Astrocyte of the cerebellum (primary cell): ENCODE measurements at regions not wholly inside any gene's neighbourhood (a gene's known extent, or its start where the extent isn't known, plus 50 kb on each side); places are given as distances from the start of the nearest gene placed in this dataset.

ENCODE experiments used
- DNase-seq: peaks from one replicate; pipeline ENCODE4 v3.0.0-alpha.2; 2011; ENCODE audit warnings: low read depth
- H3K4me3 ChIP-seq: 2 replicates; pipeline ENCODE4 v1.5.1; 2011; ENCODE audit warnings: mild to moderate bottlenecking, low read depth, low read length, moderate library complexity
- in situ Hi-C: cut with HindIII; loops from 2 replicates; pipeline ENCODE4 v1.10.0; 2017; ENCODE audit warnings: low sequenced_read_pairs
- TF ChIP-seq, protein P1 (sequence below): IDR thresholded peaks from 2 replicates; pipeline ENCODE4 v1.5.1; 2012; ENCODE audit warnings: low read length, low read depth, moderate library complexity, mild to moderate bottlenecking; ENCODE audit errors: missing control alignments

DNA sequence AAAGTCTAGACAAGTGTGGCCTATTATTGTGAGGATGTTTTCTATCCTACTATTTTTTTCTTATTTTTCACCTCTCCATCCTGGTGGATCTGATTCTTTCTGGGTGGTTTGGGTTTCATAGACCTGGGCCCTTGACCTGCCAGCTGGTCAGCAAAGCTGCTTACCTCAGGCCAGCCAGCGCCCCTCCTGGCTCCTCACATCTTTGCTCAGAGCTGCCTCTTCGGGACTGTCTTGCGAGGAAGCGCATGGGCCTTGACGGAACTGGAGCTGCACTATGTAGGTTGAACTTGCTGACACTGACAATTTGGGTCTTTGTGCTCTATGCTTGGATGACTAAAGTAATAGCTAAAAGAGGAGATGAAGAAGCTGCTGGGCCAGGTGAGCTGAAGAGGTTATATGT lies 138.5 kb upstream of the SYT6 start:
- in situ Hi-C loops, result no loop called here
- H3K4me3 ChIP-seq, result no peak overlapping the region
- DNase-seq, result no peak
- TF ChIP-seq, protein P1, sequence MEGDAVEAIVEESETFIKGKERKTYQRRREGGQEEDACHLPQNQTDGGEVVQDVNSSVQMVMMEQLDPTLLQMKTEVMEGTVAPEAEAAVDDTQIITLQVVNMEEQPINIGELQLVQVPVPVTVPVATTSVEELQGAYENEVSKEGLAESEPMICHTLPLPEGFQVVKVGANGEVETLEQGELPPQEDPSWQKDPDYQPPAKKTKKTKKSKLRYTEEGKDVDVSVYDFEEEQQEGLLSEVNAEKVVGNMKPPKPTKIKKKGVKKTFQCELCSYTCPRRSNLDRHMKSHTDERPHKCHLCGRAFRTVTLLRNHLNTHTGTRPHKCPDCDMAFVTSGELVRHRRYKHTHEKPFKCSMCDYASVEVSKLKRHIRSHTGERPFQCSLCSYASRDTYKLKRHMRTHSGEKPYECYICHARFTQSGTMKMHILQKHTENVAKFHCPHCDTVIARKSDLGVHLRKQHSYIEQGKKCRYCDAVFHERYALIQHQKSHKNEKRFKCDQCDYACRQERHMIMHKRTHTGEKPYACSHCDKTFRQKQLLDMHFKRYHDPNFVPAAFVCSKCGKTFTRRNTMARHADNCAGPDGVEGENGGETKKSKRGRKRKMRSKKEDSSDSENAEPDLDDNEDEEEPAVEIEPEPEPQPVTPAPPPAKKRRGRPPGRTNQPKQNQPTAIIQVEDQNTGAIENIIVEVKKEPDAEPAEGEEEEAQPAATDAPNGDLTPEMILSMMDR, result no peak

DNA sequence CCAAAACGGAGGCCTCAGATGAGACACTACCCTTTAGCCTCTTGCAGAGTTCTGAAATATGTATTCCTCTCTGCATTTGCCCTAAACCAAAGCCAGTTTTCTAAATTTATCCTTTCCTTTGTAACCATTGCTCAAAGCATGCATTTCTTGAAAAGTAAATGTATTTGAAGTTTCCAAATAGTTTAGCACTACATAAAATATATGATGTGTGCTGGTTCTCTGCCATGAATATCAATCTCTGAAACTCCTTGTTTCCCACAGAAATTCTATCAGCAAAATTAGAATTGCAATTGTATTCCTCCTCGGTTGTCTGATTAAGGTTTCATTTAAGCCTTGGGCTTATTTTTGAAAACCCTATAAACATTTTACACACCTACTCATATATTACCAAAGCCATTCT lies 137.1 kb upstream of the SYT6 start:
- in situ Hi-C loops, result no loop called here
- DNase-seq, result no peak
- TF ChIP-seq, protein P1, result no peak
- no peak overlapping the region for H3K4me3 ChIP-seq

DNA sequence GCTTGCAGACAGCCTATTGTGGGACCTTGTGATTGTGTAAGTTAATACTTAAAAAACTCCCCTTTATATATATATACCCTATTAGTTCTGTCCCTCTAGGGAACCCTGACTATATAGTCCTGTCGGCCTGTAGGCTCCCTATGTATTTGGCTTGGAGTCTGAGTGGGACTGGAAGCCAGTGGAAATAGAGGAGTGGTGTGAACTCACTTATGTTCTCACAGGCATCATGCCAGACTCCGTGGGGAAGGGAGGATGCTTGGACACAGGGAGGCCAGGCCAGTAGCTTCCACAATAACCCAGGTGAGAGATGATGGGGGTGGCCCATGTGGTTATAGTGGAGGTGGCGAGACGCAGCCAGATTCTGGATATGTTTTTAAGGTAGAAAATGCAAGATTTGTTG lies 136.7 kb upstream of the SYT6 start:
- TF ChIP-seq, protein P1, result no peak
- in situ Hi-C loops, result no loop called here
- no peak for DNase-seq

DNA sequence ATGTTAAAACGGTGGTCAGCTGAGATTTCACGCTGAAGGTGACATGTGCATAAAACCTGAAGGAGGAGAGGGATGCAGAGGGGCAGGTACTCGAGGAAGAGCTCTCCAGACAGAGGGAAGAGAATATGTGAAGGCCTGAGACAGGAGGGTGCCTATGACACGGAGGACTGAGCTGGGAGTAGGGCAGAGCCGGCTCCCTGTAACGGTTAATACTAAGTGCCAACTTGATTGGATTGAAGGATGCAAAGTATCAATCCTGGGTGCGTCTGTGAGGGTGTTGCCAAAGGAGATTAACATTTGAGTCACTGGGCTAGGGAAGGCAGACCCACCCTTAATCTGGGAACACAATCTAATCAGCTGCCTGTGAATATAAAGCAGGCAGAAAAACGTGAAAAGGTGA lies 136.2 kb upstream of the SYT6 start:
- no peak overlapping the region for H3K4me3 ChIP-seq
- DNase-seq, result no peak
- in situ Hi-C loops, result no loop called here
- TF ChIP-seq, protein P1, result no peak

More for the DNA sequence above, 136.7 kb upstream of the SYT6 start:
- H3K4me3 ChIP-seq, result no peak overlapping the region

DNA sequence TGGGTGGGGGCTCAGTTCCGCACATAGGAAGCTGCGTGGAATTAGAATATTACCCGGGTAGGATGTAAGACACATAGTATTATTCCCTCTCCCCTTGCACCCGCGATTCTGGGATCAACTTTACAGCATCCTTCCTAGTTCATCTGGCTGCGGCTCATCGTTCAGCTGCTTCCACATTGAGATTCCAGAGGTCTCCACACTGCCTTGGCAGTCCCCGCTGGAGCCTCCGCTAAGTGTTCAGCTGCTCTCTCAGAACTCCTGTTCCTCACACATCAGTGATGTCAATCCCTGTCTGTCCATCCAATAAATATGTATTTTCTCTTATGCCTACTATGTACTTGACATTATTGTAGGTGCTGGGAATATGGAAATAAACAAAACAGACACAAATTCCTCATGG lies 135.6 kb upstream of the SYT6 start:
- in situ Hi-C loops, result no loop called here
- no peak for DNase-seq
- TF ChIP-seq, protein P1, result no peak
- H3K4me3 ChIP-seq, result no peak overlapping the region

DNA sequence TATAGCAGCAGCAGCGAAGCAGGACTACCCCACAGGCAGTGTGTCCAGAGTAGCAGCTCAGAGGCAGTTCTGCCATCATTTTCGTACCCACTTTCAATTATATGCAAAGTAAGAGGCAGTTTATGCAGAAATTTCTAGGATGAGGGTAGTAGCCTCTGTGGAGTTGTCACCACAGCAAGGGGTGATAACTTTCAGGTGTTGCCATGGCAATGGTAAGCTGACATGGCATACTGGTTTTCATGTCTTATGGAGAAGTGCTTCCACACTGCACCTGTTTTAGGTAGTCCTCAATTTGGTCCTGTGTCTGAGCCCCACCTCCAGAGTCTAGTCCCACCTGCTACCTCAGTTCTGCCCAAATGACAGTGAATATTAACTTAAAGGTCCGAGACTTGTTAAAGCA lies 133.3 kb upstream of the SYT6 start:
- DNase-seq, result no peak
- in situ Hi-C loops, result no loop called here
- TF ChIP-seq, protein P1, result no peak

DNA sequence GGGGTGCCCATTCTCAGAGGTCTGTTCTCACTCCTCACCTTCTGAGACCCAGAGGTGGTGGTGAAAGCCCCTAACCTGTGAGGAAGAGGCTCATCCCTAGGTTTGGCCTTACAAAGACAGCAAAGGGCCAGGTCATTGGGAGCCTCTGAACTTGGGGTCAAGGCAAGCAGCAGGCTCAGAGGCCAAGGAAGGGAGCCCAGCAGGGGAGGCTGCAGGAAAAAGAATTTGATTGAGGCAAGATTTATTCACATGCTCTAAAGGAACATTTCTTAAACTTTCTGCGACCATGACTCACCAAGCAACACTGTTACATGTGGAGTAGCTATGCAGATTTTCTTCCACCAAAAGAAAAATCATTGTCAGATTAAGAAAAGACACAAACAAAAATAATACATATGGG lies 132.5 kb upstream of the SYT6 start:
- in situ Hi-C loops, result no loop called here
- no peak overlapping the region for H3K4me3 ChIP-seq
- TF ChIP-seq, protein P1, result no peak
- peak; percentile 6 for DNase-seq

More for the DNA sequence above, 133.3 kb upstream of the SYT6 start:
- H3K4me3 ChIP-seq, result no peak overlapping the region
